NCI-H2029 (cell line): ENCODE measurements at regions not wholly inside any gene's neighbourhood (a gene's known extent, or its start where the extent isn't known, plus 50 kb on each side); places are given as distances from the start of the nearest gene placed in this dataset.
"Not testable (repeated sequence)": the region's sequence is repeated elsewhere in the genome, so short reads cannot be mapped to it uniquely, and the experiment has no call there.

Experiments
- DNase-seq: peaks from one replicate; lab custom pipeline; 2025; lab: John Stamatoyannopoulos, UW

DNA sequence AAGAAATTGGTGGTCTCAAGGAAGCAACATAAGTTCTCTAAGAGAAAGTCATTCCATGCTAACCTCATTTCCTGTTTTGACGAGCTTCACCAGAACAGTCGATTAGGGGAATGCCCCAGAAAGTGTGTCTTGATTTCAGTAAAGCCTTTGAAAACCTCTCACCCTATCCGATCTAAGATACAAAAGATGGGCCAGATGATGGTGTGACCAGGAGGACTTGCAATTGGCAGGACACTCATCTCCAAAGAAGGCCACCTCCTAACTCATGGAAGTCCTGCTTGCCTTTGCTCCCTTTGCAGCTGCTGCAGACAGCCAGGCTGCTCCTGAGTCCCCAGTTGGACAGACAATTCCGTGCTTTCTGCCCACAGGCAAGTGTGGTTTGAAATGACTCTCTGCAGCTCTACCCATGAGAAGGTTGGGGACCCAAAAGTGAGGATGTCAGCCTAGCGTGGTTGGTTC is 304.2 kb downstream of the BCL2L11 start:
- DNase-seq = not testable (repeated sequence)

DNA sequence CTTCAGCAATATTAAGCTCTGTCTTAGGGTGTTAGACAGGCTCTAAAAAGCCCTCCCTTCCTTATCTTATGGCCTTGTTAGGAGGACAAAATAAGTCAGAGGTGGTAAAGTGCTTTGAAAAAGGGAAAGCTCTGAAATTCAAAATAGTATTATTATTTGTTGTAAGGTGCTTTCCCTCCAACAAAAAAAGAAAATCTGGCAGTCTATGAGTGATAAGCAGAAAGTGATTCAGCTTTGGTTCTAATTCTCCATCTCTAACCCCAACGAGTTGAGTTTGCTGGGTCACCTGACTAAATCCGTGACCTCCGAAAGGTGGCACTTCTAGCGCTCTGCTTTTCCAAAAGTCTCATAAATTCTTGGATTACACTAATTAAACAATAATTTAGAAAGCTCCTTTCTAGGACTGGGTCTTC is 305.1 kb downstream of the BCL2L11 start:
- DNase-seq = not testable (repeated sequence)

DNA sequence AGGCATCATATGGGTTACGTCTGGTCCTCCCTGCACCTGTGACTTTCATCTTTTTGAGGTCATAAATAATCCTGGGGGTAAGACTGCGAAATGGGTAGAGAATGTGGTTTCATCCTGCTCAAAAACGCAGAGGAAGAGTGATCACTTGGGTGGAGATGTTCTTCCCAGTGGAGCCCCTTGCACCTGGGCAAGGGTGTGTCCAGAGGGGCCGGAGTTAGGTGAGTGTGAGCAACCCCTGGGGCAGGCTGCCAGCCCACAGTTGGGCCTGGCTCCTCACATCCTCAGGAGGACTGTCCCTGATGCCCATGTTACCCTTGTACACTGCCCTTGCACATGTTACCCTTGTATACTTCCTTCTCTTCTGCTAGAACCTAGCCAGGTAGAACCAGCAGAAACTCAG is 306.6 kb downstream of the BCL2L11 start:
- not testable (repeated sequence) for DNase-seq

DNA sequence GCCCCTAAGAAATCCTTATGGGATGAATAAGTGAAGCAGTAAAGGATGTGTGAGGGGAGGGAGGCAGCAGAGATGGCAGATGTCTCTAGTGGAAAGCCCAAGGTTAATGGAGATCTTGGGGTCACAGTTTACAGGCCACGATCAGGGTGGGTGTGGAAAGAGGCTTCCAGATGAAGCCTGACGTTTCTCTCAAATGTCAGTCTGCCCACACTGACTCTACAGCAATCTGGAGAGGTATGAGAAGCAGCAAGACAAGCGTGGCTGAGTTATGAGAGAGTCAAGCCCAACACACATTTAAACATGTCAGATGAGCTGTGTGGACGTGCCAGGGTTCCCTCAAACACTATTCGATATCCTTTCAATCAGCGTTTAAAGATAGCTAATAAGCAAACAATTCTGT is 308.2 kb downstream of the BCL2L11 start:
- not testable (repeated sequence) for DNase-seq

DNA sequence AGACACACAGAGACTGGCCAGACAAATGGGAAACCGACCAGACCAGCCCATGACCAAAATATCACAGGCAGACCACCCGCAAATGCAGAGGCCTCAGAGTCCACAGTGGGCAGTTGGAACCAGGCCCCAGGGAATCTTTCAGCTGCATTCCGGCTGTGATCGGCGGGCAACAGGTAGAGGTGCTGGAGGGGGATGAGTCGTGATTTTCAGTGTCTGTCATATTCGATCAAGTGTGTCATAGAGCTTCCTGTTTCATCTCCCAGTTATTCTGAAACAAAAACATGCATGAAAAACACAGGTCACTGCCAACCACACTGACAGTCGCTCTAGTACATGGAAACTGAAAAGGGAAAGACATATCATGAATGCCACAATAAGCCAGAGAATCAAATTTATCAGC is 308.6 kb downstream of the BCL2L11 start:
- not testable (repeated sequence) for DNase-seq

DNA sequence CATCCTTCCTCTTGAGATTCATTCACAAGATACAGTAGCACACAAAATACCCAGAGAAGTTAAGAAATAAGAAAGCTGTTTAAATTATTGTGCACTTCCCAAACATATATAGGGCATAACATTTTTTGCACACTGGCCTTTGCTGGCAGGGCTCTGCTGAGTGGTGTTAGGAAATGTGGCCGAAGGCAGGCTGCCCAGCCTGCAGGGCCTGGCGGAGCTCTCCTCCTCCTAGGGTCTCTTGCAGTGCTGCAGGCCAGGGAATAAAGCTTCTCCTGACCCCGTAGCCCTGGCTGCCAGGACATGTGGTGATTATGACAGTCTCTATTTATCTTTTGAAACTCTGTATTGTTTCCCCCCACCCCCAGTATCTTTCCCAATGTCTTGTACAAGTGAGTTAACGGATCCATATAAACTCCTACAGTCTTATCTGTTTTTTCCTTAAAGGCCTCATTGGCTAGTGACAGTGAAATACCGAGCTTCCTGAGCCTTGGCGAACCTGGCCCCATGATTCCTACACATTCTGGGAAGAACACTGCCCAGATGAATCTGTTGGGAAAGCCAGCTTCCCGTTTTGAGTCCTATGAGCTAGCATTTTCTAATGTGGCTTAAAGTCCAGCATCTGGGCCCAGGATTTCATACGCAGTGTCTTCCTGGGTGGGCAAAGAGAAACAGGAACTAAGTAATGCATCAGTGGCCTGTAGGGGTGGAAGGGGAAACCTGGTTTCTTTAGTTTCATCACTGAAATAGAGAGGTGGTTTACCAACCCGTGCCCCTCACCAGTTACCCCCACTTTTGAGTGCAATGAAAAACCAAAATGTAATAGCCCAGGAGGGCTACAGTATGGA is 310.3 kb downstream of the BCL2L11 start:
- not testable (repeated sequence) for DNase-seq

DNA sequence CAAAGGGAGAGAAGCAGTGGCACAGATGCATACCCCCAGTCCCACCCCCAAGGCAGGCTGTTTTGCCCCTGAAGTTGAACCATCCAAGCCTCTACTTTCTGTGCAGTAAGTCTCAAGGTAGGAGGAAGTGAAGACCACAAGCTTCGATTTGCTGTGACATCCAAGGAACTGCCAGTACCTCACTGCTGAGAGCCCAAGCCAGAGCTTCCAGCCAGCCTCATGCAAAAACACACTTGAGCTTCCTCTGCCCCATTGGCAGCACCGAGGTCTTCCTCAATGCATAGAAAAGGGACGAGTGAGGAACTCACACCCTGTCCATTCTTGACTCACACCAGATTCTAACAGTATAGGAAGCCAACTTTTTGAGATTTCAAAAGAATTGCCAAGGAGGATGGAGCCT is 311.7 kb downstream of the BCL2L11 start:
- not testable (repeated sequence) for DNase-seq

DNA sequence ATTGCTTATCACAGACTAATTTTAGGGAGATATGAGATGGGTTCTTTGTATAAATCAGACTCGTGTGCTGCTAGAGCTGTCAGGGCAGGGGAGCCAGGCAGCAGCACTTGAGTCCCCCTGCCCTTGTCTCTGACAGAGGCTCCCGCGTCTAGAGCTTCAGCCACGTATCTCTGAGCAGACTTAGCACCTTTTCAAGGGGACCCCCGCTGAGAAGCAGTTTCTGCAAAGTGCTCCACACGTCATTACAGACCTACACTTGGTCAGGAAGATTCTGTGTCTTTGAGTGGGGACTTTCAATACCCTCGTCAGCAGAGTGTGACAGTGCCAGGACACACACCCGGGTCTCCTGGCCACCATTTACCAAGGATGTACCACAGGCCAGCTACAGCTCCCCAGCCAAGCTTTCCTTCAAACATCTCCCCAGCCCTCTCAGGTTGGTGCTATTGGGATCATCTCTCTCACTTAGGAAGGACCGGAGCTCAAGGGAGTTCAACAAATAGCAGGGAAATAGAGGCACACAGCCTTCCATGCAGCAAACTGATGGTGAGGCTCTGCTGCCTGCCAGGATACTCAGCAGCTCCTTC is 312.3 kb downstream of the BCL2L11 start:
- DNase-seq = not testable (repeated sequence)

DNA sequence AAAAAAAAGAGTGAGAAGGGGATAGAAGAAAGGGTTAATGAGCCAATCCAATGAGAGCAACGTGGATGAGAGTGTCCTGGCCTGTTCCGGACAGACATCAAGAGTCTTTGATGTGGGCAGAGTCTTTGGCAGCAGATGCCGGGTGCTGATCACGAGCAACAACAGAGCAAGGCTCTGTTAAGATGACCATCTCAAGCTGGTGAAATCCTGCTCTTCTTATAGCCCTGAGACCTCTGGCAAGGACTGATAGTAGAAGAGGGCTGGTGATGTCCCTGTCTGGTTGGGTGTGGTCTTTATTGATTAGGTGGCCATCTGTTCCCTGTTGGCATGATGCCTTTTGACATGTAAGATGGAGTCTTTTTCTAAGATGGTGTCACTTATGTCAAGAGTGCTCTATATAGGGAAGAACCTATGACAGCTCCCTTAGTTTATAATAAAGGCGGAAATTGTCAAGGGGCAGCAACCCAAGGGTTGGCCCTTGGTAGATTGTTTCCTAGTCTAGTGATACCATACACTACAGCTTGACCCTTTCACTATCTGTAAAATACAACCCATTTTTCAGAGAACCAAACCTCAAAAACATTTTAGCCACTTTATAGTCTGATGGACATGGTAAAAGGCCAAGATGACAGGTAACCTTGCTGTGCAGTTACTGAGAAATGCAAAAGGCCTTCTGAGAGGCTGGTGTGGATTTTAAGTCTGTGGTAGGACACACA is 313.3 kb downstream of the BCL2L11 start:
- not testable (repeated sequence) for DNase-seq

DNA sequence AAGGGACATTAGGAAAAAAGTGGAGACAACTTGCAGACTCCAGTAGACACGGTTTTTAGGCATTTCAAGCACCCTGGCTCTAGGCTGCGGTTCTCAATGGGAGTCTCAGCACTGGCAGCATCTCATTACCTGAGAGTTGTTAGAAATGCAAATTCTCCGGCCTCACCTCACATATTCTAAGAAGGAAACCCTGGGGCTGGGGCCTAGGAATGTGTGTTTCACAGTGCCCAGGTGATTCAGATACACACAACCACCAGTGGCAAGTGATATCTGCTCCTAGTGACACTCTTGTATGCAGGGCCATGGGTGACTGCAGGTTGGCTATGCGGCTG is 313.9 kb downstream of the BCL2L11 start:
- not testable (repeated sequence) for DNase-seq

DNA sequence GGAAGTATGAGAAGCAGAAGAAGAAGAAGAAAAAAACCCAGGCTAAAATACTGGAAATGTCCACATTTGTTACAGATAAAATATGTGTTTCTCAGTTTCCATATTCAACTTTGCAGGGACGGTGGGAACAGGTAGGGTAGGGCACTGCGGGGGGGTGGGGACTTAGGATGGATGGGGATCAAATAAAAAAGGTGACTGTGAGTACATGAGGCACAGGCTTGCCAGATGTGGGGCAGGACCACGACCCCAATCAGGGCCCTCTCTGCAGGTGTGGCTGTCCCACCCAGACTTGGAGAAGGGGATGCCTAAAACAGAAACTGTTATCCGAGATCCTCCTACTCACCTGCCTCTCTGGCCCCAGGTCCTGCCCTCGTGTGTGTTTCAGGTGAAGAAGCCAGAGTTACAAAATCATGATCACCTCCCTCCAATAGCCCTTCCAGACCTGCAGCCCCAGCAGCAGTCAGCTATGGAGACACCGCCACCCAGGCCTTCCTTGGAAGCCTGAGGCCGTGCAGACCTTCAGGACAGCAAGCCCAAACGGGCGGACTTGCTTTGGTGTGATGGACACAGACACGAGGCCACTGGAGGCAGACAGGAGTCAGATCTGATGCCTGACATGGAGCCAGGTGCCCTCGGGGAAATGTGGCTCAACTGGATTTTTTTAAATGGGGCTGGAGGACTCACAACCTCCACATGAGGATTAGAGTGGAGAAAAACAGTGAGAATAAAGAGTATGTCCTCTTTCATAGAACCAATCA is 315.0 kb downstream of the BCL2L11 start:
- not testable (repeated sequence) for DNase-seq

DNA sequence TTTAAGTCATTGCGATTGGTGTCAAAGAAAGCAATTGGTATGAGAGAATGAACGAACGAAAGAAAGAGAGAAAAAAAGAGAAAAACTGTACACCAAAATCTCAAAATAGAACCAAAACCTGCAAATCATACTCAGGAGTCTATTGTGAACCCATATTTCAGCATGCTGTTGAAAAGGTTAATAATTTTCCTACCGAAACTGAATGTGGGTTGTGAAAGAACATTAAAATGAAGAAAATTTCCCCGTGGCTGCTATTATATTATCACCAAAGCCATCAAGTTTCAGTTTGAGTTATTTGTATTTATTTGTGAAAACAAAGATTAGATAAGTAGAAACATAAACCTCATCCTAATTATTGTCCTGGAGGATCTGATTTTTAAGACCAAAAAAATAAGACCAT is 315.7 kb downstream of the BCL2L11 start:
- DNase-seq = not testable (repeated sequence)

DNA sequence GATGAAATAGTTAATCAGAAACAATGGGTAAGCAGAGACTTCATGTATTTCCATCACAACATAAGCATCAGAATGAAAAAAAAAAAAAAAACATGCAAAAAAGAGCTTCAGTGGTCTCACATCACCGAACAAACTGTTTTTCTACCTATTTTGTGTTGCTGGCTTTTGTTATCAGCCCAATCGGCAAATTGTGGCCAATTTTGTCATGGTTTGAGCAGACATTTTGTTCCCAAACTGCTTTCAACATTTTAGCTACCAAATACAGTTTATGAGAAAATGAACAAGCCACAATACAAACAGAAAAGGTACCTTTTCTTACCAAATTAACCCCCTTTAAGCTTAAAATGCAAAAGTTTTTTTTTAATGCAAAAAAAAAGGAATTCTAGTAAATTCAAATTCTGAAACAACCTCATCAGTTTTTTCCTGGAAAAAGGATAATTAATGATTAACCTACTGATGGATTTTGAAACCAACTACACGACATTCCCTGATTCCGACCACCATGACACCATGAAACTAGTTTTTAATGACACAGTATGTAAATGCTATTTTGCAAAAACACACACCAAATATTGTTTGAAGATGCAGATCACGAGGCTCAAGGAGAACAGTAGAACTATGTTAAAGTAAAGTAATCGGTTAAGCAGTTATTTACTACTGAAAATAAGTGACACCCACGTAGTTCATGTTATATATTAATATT is 316.7 kb downstream of the BCL2L11 start:
- not testable (repeated sequence) for DNase-seq

DNA sequence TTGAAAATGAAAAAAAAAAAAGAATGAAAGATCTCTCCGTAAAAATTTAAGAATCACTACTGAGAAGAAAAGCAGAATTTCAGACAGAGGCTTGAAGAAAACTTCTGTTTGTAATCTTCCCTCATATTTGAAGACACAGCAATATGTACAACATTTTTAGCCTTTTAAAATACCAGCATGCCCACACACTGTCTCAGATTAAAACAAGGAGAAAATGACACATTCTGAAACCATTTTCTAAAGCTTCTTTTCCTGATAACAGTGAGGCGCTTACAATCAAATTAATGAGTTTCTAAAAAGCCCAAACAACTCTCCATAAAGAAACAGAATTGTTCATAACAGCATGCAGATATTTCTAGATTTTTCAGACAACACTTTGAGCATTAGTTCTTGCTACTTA is 317.4 kb downstream of the BCL2L11 start:
- DNase-seq = not testable (repeated sequence)

DNA sequence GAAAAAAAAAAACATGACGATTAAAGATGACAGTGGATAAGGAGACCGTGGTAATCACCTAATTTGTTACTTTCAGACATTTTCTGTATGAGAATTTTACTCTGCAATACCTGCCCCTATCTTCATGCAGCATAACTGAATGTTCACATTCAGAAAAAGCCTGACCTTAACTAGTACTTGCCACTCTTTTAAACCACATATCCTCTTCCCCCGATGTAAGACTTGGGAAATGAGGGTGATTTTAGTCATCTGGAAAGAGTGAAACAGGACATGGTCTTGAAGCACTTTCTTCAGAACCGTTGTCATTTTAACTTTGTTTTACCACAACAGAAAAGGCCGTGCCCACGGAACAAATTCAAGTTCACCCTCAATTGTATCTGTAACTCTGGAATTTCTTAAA is 318.5 kb downstream of the BCL2L11 start:
- not testable (repeated sequence) for DNase-seq

DNA sequence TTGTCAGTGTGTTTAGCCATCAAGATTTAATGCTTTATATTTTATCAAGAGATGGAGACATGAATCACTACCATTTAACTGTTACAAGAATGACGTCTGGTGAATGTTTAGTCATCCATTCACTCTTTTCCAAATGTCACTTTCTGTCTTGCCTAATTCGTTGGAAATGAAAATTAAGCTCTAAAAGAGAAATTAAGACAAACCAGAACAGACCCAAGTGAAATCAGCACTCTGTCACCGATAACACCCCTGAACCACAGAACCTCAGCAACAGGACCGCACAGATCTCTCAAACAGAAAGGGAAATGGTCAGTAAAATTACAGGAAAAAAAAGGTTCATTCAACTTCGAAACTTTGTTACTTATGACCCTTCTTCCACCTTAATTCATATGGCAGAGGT is 320.9 kb downstream of the BCL2L11 start:
- DNase-seq = not testable (repeated sequence)

DNA sequence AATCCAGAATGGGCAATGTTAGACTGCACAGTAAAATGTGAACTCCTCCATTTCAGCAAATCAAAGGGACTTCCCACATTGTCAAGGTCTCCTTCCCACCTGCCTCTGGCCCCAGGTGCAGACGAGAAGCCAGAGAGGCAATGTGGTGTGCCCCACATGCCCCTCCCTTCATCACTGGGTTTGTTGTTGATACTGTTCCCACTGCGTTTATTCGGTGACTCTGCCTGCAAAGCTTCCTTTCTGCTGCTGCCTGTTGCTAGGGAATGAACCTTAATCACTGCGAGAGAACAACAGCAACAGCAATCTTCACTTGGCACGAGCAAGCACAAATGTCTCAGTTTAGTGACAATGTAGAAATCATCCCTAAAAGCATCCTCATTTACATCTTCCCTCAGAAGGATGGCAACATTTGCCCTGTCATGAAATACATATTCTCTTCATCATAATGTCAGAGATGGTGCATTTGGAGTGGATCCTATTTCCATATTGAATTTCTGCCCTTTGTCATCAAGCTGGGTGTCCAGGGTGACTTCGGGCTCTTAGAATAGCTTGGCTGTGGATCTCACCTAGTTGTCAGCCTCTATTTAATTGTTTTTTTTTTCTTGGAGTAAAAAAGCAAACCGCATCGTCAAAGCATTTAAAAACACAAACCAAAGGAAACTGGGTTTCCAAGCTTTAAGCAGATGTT is 322.2 kb downstream of the BCL2L11 start:
- not testable (repeated sequence) for DNase-seq

DNA sequence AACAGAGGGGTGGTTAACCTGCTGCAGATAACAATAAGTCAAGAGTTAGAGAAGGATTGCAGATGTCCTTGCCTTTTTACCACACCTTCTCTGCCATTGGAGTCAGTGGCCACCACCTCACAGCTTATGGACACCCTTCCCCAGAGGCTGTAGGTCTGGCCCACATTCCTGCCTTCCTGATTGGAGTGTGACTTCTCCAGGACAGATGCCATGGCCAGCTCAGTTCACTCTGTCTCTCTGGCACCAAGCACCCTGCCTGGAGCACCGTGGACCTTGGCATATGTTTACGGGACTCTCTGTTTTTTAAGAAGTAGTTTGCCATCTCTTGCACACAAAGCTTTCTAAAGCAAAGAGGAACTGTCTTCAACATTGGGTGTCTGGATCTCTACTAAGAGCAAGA is 323.8 kb downstream of the BCL2L11 start:
- not testable (repeated sequence) for DNase-seq

DNA sequence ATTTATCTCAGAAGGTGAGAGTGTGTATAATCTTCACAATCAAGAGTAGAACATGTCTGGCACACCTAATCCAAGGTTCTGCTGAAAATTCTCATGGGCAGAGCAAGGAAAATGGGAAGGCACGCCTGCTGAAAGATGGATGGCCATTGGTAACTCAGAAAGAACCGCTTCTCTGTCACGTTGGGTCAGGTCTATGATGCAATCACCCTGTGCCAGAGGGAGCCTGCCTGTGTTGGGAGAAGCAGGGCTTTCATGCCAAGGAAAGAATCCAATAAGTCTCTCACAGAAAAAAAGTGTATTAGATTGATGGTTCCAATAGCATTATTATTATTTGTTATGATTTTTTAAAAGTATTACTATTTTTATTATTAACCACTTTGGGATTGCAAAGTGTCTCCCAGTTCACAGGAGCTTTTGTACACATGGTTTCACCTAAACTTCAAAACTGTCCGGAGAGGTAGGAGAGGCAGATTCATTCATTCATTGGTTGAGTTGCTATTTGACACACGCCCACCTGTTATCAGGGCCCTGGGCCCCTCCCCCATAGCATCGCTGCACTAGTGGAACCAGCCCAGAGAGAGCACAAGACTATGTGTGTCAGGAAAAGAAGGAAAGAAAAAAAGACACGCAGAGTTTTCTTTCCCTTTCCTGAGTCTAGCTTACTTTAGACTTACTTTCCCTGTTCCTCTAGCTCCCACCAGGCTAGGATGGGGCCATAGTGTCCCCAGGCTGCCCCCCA is 324.6 kb downstream of the BCL2L11 start:
- not testable (repeated sequence) for DNase-seq

DNA sequence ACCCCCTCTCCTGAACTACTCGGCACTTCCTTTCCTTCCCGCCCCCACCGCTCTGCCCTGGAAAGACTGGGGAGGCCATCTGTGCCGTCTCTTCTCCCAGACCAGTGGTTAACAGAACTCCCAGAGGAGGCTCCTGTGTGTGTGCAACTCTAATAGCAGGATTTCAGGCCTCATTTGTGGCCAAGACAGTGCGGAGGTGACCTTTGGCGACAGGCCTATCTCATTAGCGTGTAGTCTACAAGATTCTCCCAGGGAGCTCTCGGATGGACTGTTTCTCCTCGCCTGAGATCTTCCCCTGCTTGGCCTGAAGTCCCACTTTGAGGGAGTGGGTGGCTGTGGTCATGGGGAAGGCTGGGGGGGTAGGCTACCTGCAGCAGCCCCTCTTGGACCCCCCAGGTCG is 325.2 kb downstream of the BCL2L11 start:
- DNase-seq = not testable (repeated sequence)
